Panc1 (cell line): ENCODE measurements at regions not wholly inside any gene's neighbourhood (a gene's known extent, or its start where the extent isn't known, plus 50 kb on each side); places are given as distances from the start of the nearest gene placed in this dataset.

Experiments used
- POLR2AphosphoS5 ChIP-seq: IDR thresholded peaks from 2 replicates; pipeline ENCODE4 v1.6.1; 2012; ENCODE audit warnings: mild to moderate bottlenecking, low read depth, low read length, moderate library complexity
- TCF7L2 ChIP-seq: IDR thresholded peaks from 2 replicates; pipeline ENCODE4 v1.6.1; 2011; ENCODE audit warnings: mild to moderate bottlenecking, low read depth, low read length, inconsistent platforms
- TF ChIP-seq, protein P1 (sequence below), 2 experiments: IDR thresholded peaks; 2 replicates each; pipeline ENCODE4 v1.6.1; 2011 to 2012; ENCODE audit warnings: low read depth in 2 of 2, control low read depth in 1 of 2, low read length in 1 of 2, mild to moderate bottlenecking in 1 of 2, moderate library complexity in 1 of 2; ENCODE audit not compliant: insufficient read depth in 1 of 2
- TF ChIP-seq, protein P2 (sequence below): fragments of 450-650 bp; IDR thresholded peaks from 2 replicates; pipeline ENCODE4 v1.5.1; 2017; ENCODE audit warnings: mild to moderate bottlenecking

DNA sequence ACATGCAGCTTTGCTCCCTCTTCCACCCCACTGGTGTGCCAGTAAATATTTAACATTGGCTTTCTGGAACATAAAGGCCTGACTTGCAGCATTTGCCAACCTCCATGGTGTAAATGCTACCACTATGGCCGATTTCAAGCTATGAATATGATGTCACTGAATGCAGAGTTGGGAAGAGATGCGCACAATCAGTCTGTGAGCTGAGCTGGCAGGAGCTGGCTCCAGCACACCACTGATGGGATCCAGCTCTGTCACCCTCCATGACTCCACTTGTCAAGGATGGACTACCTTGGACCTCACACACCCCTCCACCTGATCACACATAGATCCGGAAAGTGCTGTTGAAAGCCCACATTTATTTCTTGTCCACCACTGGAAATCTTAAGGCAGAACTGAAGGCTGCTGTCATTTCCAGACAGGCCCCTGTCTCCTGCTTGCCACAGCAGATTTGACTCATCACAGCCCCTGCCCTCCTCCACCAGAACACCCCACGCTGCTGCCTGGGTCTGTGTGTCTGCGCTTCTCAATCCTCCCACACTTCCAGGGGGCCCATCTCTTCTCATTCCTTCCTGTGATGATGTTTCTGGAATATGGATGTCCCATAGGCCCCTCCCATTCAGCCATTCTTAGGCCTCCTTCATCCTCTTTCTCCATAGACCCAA is 82.2 kb upstream of the BCAR3 start:
- TF ChIP-seq, protein P1, sequence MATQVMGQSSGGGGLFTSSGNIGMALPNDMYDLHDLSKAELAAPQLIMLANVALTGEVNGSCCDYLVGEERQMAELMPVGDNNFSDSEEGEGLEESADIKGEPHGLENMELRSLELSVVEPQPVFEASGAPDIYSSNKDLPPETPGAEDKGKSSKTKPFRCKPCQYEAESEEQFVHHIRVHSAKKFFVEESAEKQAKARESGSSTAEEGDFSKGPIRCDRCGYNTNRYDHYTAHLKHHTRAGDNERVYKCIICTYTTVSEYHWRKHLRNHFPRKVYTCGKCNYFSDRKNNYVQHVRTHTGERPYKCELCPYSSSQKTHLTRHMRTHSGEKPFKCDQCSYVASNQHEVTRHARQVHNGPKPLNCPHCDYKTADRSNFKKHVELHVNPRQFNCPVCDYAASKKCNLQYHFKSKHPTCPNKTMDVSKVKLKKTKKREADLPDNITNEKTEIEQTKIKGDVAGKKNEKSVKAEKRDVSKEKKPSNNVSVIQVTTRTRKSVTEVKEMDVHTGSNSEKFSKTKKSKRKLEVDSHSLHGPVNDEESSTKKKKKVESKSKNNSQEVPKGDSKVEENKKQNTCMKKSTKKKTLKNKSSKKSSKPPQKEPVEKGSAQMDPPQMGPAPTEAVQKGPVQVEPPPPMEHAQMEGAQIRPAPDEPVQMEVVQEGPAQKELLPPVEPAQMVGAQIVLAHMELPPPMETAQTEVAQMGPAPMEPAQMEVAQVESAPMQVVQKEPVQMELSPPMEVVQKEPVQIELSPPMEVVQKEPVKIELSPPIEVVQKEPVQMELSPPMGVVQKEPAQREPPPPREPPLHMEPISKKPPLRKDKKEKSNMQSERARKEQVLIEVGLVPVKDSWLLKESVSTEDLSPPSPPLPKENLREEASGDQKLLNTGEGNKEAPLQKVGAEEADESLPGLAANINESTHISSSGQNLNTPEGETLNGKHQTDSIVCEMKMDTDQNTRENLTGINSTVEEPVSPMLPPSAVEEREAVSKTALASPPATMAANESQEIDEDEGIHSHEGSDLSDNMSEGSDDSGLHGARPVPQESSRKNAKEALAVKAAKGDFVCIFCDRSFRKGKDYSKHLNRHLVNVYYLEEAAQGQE (IDR thresholded peaks at IDR 0.05; ENCODE audit: insufficient read depth in 1 of 2, low read depth in 2 of 2, low read length in 1 of 2) = no peak
- TF ChIP-seq, protein P2, sequence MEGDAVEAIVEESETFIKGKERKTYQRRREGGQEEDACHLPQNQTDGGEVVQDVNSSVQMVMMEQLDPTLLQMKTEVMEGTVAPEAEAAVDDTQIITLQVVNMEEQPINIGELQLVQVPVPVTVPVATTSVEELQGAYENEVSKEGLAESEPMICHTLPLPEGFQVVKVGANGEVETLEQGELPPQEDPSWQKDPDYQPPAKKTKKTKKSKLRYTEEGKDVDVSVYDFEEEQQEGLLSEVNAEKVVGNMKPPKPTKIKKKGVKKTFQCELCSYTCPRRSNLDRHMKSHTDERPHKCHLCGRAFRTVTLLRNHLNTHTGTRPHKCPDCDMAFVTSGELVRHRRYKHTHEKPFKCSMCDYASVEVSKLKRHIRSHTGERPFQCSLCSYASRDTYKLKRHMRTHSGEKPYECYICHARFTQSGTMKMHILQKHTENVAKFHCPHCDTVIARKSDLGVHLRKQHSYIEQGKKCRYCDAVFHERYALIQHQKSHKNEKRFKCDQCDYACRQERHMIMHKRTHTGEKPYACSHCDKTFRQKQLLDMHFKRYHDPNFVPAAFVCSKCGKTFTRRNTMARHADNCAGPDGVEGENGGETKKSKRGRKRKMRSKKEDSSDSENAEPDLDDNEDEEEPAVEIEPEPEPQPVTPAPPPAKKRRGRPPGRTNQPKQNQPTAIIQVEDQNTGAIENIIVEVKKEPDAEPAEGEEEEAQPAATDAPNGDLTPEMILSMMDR = no peak
- TF ChIP-seq TCF7L2 = no peak
- no peak for TF ChIP-seq POLR2AphosphoS5
